ENCODE measurements at regions not wholly inside any gene's neighbourhood (a gene's known extent, or its start where the extent isn't known, plus 50 kb on each side); places are given as distances from the start of the nearest gene placed in this dataset.

GRCh38 chr11:127648583-127648982 lies 648.0 kb upstream of the KIRREL3 start:
- TF ChIP-seq ZFP30 (CRISPR knock-in tag; IDR thresholded peaks at IDR 0.05) (no peak), PPARA (CRISPR knock-in tag; IDR thresholded peaks at IDR 0.05; ENCODE audit: borderline replicate concordance) (no peak), OSR1 (CRISPR knock-in tag; IDR thresholded peaks at IDR 0.05) (no peak), ZC3H10 (CRISPR knock-in tag; IDR thresholded peaks at IDR 0.05) (no peak), POU6F1 (CRISPR knock-in tag; IDR thresholded peaks at IDR 0.05; ENCODE audit: borderline replicate concordance, low read depth) (no peak), PATZ1 (CRISPR knock-in tag; IDR thresholded peaks at IDR 0.05; ENCODE audit: borderline replicate concordance) (no peak), CSDC2 (CRISPR knock-in tag; IDR thresholded peaks at IDR 0.05) (no peak), RARB (CRISPR knock-in tag; IDR thresholded peaks at IDR 0.05) (no peak), ARNTL (CRISPR knock-in tag; IDR thresholded peaks at IDR 0.05; ENCODE audit: borderline replicate concordance, low read depth) (no peak), ESRRG (CRISPR knock-in tag; IDR thresholded peaks at IDR 0.05) (no peak)
